ENCODE measurements at regions not wholly inside any gene's neighbourhood (a gene's known extent, or its start where the extent isn't known, plus 50 kb on each side); places are given as distances from the start of the nearest gene placed in this dataset.

DNA sequence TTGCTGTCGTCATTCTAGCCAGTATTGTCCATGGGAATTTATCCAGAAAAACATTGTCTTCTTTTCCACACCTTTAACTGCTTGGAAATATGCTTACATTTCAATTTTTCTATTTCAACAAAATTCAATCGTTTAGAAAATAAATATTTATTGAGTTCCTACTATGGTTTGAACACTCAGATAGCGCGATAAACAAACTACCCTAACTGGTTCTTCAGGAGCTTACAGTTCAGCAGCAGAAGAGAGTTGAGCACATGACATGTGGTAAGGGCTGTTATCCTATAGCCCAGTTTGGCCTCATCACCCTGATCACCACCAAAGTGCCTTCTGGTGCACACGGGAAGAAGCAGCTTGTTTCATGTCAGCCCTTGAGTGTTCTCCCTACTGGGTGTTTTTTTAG, 375.2 kb upstream of the SMIM21 start:
- Histone ChIP-seq H3K27ac (no peak overlapping the region), H3K9ac (ENCODE audit: low read depth in 2 of 2, low read length in 2 of 2) (no peak overlapping the region), H3K4me3 (no peak overlapping the region), H3K36me3 (no peaks in the 10 kb centered on the region), H3K27me3 (no peaks in the 10 kb centered on the region), H3K9me3 (no peaks in the 10 kb centered on the region), H3K4me1 (no peaks in the 10 kb centered on the region)
- intact Hi-C loops (cut with DNase I): no loop called here
- DNase-seq: no peak
- TF ChIP-seq, protein P1, sequence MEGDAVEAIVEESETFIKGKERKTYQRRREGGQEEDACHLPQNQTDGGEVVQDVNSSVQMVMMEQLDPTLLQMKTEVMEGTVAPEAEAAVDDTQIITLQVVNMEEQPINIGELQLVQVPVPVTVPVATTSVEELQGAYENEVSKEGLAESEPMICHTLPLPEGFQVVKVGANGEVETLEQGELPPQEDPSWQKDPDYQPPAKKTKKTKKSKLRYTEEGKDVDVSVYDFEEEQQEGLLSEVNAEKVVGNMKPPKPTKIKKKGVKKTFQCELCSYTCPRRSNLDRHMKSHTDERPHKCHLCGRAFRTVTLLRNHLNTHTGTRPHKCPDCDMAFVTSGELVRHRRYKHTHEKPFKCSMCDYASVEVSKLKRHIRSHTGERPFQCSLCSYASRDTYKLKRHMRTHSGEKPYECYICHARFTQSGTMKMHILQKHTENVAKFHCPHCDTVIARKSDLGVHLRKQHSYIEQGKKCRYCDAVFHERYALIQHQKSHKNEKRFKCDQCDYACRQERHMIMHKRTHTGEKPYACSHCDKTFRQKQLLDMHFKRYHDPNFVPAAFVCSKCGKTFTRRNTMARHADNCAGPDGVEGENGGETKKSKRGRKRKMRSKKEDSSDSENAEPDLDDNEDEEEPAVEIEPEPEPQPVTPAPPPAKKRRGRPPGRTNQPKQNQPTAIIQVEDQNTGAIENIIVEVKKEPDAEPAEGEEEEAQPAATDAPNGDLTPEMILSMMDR (IDR thresholded peaks at IDR 0.05): no peak

DNA sequence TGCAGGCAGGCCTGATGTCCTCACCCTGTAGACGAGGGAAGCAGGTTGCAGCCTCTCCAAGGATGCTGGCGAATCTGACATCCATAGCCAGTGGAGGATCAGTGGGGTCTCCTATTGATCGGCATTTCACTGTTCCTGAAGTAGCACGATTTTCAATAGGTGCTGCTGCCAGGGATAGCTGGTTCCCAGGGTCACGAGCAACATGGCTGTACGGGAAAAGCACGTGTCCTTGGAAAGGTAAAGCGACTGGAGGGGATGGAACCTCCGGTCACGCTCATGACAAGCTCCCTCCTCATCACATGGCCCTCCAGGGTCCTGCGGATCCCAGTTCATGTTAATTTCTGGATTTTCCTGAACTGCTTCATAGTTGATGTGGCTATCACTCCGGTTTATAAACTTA, 373.7 kb upstream of the SMIM21 start:
- Histone ChIP-seq H3K27ac (no peak overlapping the region), H3K4me3 (no peak overlapping the region), H3K36me3 (no peaks in the 10 kb centered on the region), H3K27me3 (no peaks in the 10 kb centered on the region), H3K9ac (ENCODE audit: low read depth in 2 of 2, low read length in 2 of 2) (no peak overlapping the region), H3K4me1 (no peaks in the 10 kb centered on the region), H3K9me3 (no peaks in the 10 kb centered on the region)
- intact Hi-C loops (cut with DNase I): no loop called here
- DNase-seq: no peak
- TF ChIP-seq, protein P1 (IDR thresholded peaks at IDR 0.05): no peak

DNA sequence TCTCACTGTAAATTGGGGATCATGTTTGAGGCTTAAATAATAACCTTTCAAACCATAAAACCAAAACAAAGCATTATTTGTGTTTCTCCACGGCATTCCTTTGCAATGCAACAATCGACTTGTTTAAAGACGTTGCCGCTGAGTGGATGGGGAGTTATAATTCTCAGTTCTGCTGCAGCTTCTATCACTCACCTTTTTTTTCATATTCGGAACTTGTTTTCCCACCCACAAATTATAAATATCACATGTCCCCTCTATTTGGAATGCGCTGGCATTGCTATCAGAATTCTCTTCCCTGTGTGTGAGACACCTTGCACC, 372.8 kb upstream of the SMIM21 start:
- Histone ChIP-seq H3K27me3 (no peaks in the 10 kb centered on the region), H3K4me1 (no peaks in the 10 kb centered on the region), H3K27ac (no peak overlapping the region), H3K4me3 (no peak overlapping the region), H3K9me3 (no peaks in the 10 kb centered on the region), H3K36me3 (no peaks in the 10 kb centered on the region), H3K9ac (ENCODE audit: low read depth in 2 of 2, low read length in 2 of 2) (no peak overlapping the region)
- intact Hi-C loops (cut with DNase I): no loop called here
- TF ChIP-seq, protein P1 (IDR thresholded peaks at IDR 0.05): no peak
- no peak for DNase-seq

DNA sequence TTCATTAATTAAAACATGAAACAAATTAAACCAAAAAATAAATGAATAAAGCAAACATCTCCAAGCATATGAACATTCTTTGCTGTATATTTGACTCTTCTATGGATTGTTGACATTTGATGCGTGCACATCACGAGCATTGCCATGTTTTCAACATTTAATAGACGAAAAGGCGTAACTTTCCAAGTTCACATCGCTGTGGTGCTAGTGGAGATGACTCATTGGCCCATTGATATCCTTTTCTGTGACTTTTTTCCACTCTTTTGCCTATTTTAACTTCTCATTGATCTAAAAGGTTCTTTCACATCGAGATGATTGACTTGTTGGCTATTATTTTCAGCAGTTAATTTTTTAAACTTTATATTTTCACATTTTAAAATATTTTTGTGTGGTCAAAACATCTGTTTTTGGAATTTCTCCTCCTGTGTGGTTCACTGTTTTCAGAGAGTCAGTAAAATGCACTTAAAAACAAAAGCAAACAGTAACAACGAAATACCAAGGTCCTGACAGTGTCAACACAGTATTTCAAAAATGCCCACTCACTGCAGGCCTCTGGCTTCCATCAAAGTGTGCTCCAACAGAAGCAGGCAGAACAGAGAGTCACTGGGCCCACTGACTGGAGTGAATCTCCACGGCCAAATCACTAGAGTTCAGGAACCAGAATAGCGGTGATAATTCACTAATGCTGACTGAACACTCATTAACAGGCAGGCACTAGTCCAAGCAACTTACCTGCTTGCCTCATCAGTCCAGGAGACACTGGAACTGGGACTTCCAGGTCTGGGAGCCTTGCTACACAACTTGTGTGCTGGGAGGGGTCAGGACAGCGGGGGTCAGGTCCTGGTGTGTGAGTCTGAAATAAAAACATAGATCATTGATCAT, 372.2 kb upstream of the SMIM21 start:
- intact Hi-C loops (cut with DNase I): no loop called here

DNA sequence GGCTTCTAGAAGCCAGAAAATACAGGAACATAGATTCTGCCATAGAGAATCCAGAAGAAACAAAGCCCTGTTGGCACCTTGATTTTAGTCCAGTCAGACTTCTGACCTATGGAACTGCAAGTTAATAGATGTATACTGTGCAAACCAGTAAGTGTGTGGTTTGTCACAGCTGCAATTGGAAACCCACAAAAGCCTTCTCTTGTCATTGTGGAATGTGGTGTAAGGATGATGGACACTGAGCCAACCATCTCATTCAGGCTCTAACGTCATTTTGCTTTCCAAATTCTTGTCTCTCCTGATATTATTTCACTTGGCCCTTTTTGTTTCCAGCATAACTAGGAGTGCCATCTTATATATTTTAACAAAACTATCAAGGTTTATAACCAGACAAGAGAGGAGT, 369.5 kb upstream of the SMIM21 start:
- intact Hi-C loops (cut with DNase I): no loop called here
- no peaks in the 10 kb centered on the region for H3K4me1 ChIP-seq
- no peak overlapping the region for H3K4me3 ChIP-seq
- H3K36me3 ChIP-seq: no peaks in the 10 kb centered on the region
- TF ChIP-seq, protein P1 (IDR thresholded peaks at IDR 0.05): no peak
- H3K9me3 ChIP-seq: no peaks in the 10 kb centered on the region
- no peak overlapping the region for H3K27ac ChIP-seq
- H3K27me3 ChIP-seq: no peaks in the 10 kb centered on the region
- no peak overlapping the region for H3K9ac ChIP-seq (ENCODE audit: low read depth in 2 of 2, low read length in 2 of 2)
- no peak for DNase-seq

More for the DNA sequence above, 372.2 kb upstream of the SMIM21 start:
- Histone ChIP-seq H3K4me1 (no peaks in the 10 kb centered on the region), H3K27me3 (no peaks in the 10 kb centered on the region), H3K9ac (ENCODE audit: low read depth in 2 of 2, low read length in 2 of 2) (no peak overlapping the region), H3K9me3 (no peaks in the 10 kb centered on the region), H3K27ac (no peak overlapping the region), H3K36me3 (no peaks in the 10 kb centered on the region), H3K4me3 (no peak overlapping the region)
- DNase-seq: no peak
- TF ChIP-seq, protein P1 (IDR thresholded peaks at IDR 0.05): no peak
